ENCODE measurements at regions not wholly inside any gene's neighbourhood (a gene's known extent, or its start where the extent isn't known, plus 50 kb on each side); places are given as distances from the start of the nearest gene placed in this dataset.

- ATAC-seq (no peak), FAIRE-seq (no peak), DNase-seq (ENCODE audit: low read depth in 1 of 2, low spot score in 1 of 2) (no peak)
- POLR2A ChIA-PET: no interaction called here
- WGBS (ENCODE audit: missing lambda C conversion rate): 34% methylated on average over 6 of the region's 6 CpGs
- CTCF ChIA-PET: interaction anchor here (0.8 kb wide), 1 partner anchor 234 kb away, joined by 3 read pairs; no protein-coding TSS in a partner anchor
- Histone ChIP-seq H3K4me3 (no peak overlapping the region), H3K27ac (no peak overlapping the region), H3K4me2 (no peak overlapping the region), H3K9me3 (no peaks in the 10 kb centered on the region), H3K4me1 (no peaks in the 10 kb centered on the region)
- TF ChIP-seq HOXB13 (CRISPR knock-in tag; IDR thresholded peaks at IDR 0.05; ENCODE audit: low read depth) (no peak), RFX5 (IDR thresholded peaks at IDR 0.05) (no peak), GATA3 (IDR thresholded peaks at IDR 0.05; ENCODE audit: borderline replicate concordance) (no peak), JUN (IDR thresholded peaks at IDR 0.05) (no peak), POLR2AphosphoS2 (conservative IDR thresholded peaks at IDR 0.05; ENCODE audit: low read length) (no peak), BCL3 (IDR thresholded peaks at IDR 0.05) (no peak), TFCP2L1 (CRISPR knock-in tag; IDR thresholded peaks at IDR 0.05) (no peak), RAD21 (conservative IDR thresholded peaks at IDR 0.05 in 1 of 2, IDR thresholded peaks at IDR 0.05 in 1 of 2) (no peak), HEYL (CRISPR knock-in tag; IDR thresholded peaks at IDR 0.05) (no peak), HOXB5 (CRISPR knock-in tag; IDR thresholded peaks at IDR 0.05) (no peak), CHD4 (IDR thresholded peaks at IDR 0.05; ENCODE audit: borderline replicate concordance) (no peak), NR3C1 (IDR thresholded peaks at IDR 0.05) (no peak), ESRRA (IDR thresholded peaks at IDR 0.05; ENCODE audit: borderline replicate concordance, low read length) (no peak), ZNF302 (CRISPR knock-in tag; IDR thresholded peaks at IDR 0.05) (no peak), NFE2L2 (conservative IDR thresholded peaks at IDR 0.05; ENCODE audit: low read length) (no peak), CBX8 (IDR thresholded peaks at IDR 0.05) (no peak), TP53 (CRISPR knock-in tag; IDR thresholded peaks at IDR 0.05) (no peak), HDAC2 (IDR thresholded peaks at IDR 0.05) (no peak), SMC3 (IDR thresholded peaks at IDR 0.05) (no peak), E2F6 (IDR thresholded peaks at IDR 0.05; ENCODE audit: borderline replicate concordance, low read depth) (no peak)
Measured at GRCh38 chr14:104371917-104372316, 207.6 kb upstream of the C14orf180 start.

- Histone ChIP-seq H3K4me3 (no peak overlapping the region), H3K27ac (no peak overlapping the region), H3K4me2 (no peak overlapping the region), H3K9me3 (no peaks in the 10 kb centered on the region), H3K4me1 (no peaks in the 10 kb centered on the region)
- DNase-seq (ENCODE audit: low read depth in 1 of 2, low spot score in 1 of 2): no peak
- TF ChIP-seq MAX (IDR thresholded peaks at IDR 0.05): no peak
- TF ChIP-seq EHF (CRISPR knock-in tag; IDR thresholded peaks at IDR 0.05): no peak
- no peak for TF ChIP-seq EP300 (IDR thresholded peaks at IDR 0.05)
- no peak for TF ChIP-seq ZNF302 (CRISPR knock-in tag; IDR thresholded peaks at IDR 0.05)
- TF ChIP-seq FOXS1 (CRISPR knock-in tag; IDR thresholded peaks at IDR 0.05): no peak
- no peak for TF ChIP-seq CBX8 (IDR thresholded peaks at IDR 0.05)
- no peak for TF ChIP-seq CHD4 (IDR thresholded peaks at IDR 0.05; ENCODE audit: borderline replicate concordance)
- no peak for TF ChIP-seq E2F6 (IDR thresholded peaks at IDR 0.05; ENCODE audit: borderline replicate concordance, low read depth)
- TF ChIP-seq HMGXB4 (CRISPR knock-in tag; IDR thresholded peaks at IDR 0.05; ENCODE audit: borderline replicate concordance): no peak
- TF ChIP-seq ELK1 (IDR thresholded peaks at IDR 0.05; ENCODE audit: low read depth, low read length): no peak
- no peak for TF ChIP-seq MYC (IDR thresholded peaks at IDR 0.05; ENCODE audit: borderline replicate concordance, low read length)
- no peak for TF ChIP-seq FOSL2 (IDR thresholded peaks at IDR 0.05)
- no peak for TF ChIP-seq FOSL2 (CRISPR knock-in tag; IDR thresholded peaks at IDR 0.05)
- TF ChIP-seq SMC3 (IDR thresholded peaks at IDR 0.05): no peak
- TF ChIP-seq HES2 (IDR thresholded peaks at IDR 0.05): no peak
- no peak for TF ChIP-seq FOSB (CRISPR knock-in tag; IDR thresholded peaks at IDR 0.05)
- ATAC-seq: no peak
- CTCF ChIA-PET: interaction anchor here (0.8 kb wide), 1 partner anchor 235 kb away, joined by 3 read pairs; no protein-coding TSS in a partner anchor
- FAIRE-seq: no peak
- WGBS (ENCODE audit: missing lambda C conversion rate): 62% methylated on average over 12 of the region's 16 CpGs
- POLR2A ChIA-PET: no interaction called here
Measured at GRCh38 chr14:104372390-104373054, 207.0 kb upstream of the C14orf180 start.

Measured in A549 (cell line).